IMR-90 (cell line): ENCODE measurements at regions not wholly inside any gene's neighbourhood (a gene's known extent, or its start where the extent isn't known, plus 50 kb on each side); places are given as distances from the start of the nearest gene placed in this dataset.
A peak's percentile ranks its signal among the peaks of the same experiment; 100 is the strongest.
"Not testable (repeated sequence)": the region's sequence is repeated elsewhere in the genome, so short reads cannot be mapped to it uniquely, and the experiment has no call there.

ENCODE experiments used
- ATAC-seq: fragments of 200-7000 bp; cut with Tn5 transposase; 2 replicates; pipeline ENCODE4 v1.9.1; 2020; ENCODE audit warnings: low read depth, mild to moderate bottlenecking, moderate library complexity
- BruUV-seq: library from RNA; stranded (reverse); fragments of 400-500 nt; replicated peaks from 2 replicates; lab custom pipeline; 2021; lab: Mats Ljungman, UMichigan
- CTCF ChIA-PET: fragments of 300-600 bp; formaldehyde crosslinking; extraction: SDS; loops from one replicate; lab custom pipeline; 2021; ENCODE audit warnings: antibody characterized with exemption; lab: Yijun Ruan, JAX
- POLR2A ChIA-PET: fragments of 300-600 bp; sonication (Branson Sonifier 250); formaldehyde crosslinking; loops from one replicate; lab custom pipeline; 2022; ENCODE audit warnings: antibody characterized with exemption; ENCODE audit not compliant: unreplicated experiment; lab: Charles Lee
- DNase-seq: peaks from one replicate; pipeline ENCODE4 v3.0.0; 2013
- H2AFZ ChIP-seq: replicated peaks from 2 replicates; pipeline ENCODE3; 2013; ENCODE audit warnings: low read length, mild to moderate bottlenecking; ENCODE audit not compliant: poor library complexity
- H2AK5ac ChIP-seq: 2 replicates; pipeline ENCODE4 v1.6.1; 2013; ENCODE audit warnings: low read depth, low read length, inconsistent platforms
- H2AK9ac ChIP-seq: replicated peaks from 2 replicates; pipeline ENCODE3; 2013; ENCODE audit warnings: mild to moderate bottlenecking, low read depth, low read length, moderate library complexity; ENCODE audit not compliant: poor library complexity
- H2BK120ac ChIP-seq: 2 replicates; pipeline ENCODE4 v1.6.1; 2013; ENCODE audit warnings: low read depth, low read length, inconsistent platforms
- H2BK15ac ChIP-seq: 3 replicates; pipeline ENCODE4 v1.6.1; 2013; ENCODE audit warnings: low read depth, low read length, inconsistent platforms
- H2BK20ac ChIP-seq: 2 replicates; pipeline ENCODE4 v1.6.1; 2013; ENCODE audit warnings: low read depth, mild to moderate bottlenecking, inconsistent platforms, low read length, moderate library complexity
- H2BK5ac ChIP-seq: 2 replicates; pipeline ENCODE4 v1.6.1; 2013; ENCODE audit warnings: mild to moderate bottlenecking, low read depth, low read length, inconsistent platforms; ENCODE audit not compliant: poor library complexity, severe bottlenecking
- H3K14ac ChIP-seq: replicated peaks from 2 replicates; pipeline ENCODE4 v1.6.1; 2013; ENCODE audit warnings: low read depth, low read length, inconsistent platforms
- H3K18ac ChIP-seq: 2 replicates; pipeline ENCODE4 v1.6.1; 2013; ENCODE audit warnings: low read depth, low read length, control low read depth
- H3K23ac ChIP-seq: 2 replicates; pipeline ENCODE4 v1.6.1; 2013; ENCODE audit warnings: low read depth, low read length, inconsistent platforms
- H3K27ac ChIP-seq: 2 replicates; pipeline ENCODE4 v1.5.1; 2013; ENCODE audit warnings: mild to moderate bottlenecking, control low read depth, low read length; ENCODE audit not compliant: insufficient read depth
- H3K27me3 ChIP-seq: 2 replicates; pipeline ENCODE4 v1.6.1; 2013; ENCODE audit warnings: low read length; ENCODE audit not compliant: control insufficient read depth, insufficient read depth
- H3K36me3 ChIP-seq: 2 replicates; pipeline ENCODE4 v1.6.1; 2013; ENCODE audit warnings: low read length, mixed read lengths; ENCODE audit not compliant: control insufficient read depth, insufficient read depth
- H3K4ac ChIP-seq: 2 replicates; pipeline ENCODE4 v1.6.1; 2013; ENCODE audit warnings: low read depth, low read length, inconsistent platforms
- H3K4me1 ChIP-seq: 2 replicates; pipeline ENCODE4 v1.6.1; 2013; ENCODE audit warnings: low read length, mixed read lengths; ENCODE audit not compliant: control insufficient read depth, insufficient read depth
- H3K4me2 ChIP-seq: 2 replicates; pipeline ENCODE4 v1.6.1; 2013; ENCODE audit warnings: low read depth, mild to moderate bottlenecking, control low read depth, low read length, moderate library complexity
- H3K4me3 ChIP-seq: 2 replicates; pipeline ENCODE4 v1.5.1; 2013; ENCODE audit warnings: low read depth, mild to moderate bottlenecking, control low read depth, low read length, moderate library complexity; ENCODE audit not compliant: insufficient read depth
- H3K56ac ChIP-seq: 2 replicates; pipeline ENCODE4 v1.6.1; 2013; ENCODE audit warnings: low read length, inconsistent platforms; ENCODE audit not compliant: insufficient read depth; ENCODE audit errors: extremely low read depth
- H3K79me1 ChIP-seq, 2 experiments: 2 replicates each; pipeline ENCODE4 v1.6.1; 2013; ENCODE audit warnings: low read length in 2 of 2, inconsistent platforms in 1 of 2, low read depth in 1 of 2
- H3K9ac ChIP-seq: 2 replicates; pipeline ENCODE4 v1.6.1; 2013; ENCODE audit warnings: low read depth, low read length, control low read depth
- H3K9me1 ChIP-seq: 2 replicates; pipeline ENCODE4 v1.6.1; 2013; ENCODE audit warnings: low read length, inconsistent platforms; ENCODE audit not compliant: insufficient read depth
- H3K9me3 ChIP-seq: 2 replicates; pipeline ENCODE4 v1.6.1; 2013; ENCODE audit warnings: low read length; ENCODE audit not compliant: control insufficient read depth, insufficient read depth
- H4K20me1 ChIP-seq: 2 replicates; pipeline ENCODE4 v1.6.1; 2013; ENCODE audit warnings: low read length, inconsistent platforms; ENCODE audit not compliant: insufficient read depth
- H4K5ac ChIP-seq: 2 replicates; pipeline ENCODE4 v1.6.1; 2013; ENCODE audit warnings: mild to moderate bottlenecking, low read depth, low read length, control low read depth
- H4K8ac ChIP-seq, 2 experiments: 2 replicates each; pipeline ENCODE4 v1.6.1; 2013; ENCODE audit warnings: low read depth in 2 of 2, low read length in 2 of 2, control low read depth in 1 of 2, inconsistent platforms in 1 of 2
- H4K91ac ChIP-seq: 2 replicates; pipeline ENCODE4 v1.6.1; 2013; ENCODE audit warnings: low read depth, low read length, inconsistent platforms; ENCODE audit not compliant: insufficient read depth
- WGBS, 2 experiments: methylation state at CpG; one replicate each; pipeline versions ENCODE4 v1.1.5 to v1.1.7; 2013; ENCODE audit warnings: missing lambda C conversion rate in 2 of 2; ENCODE audit not compliant: insufficient read length in 1 of 2; ENCODE audit errors: extremely low coverage in 2 of 2; 5-methylcytosine and 5-hydroxymethylcytosine counted together
- dilution Hi-C: fragments of 300-500 bp; cut with HindIII; formaldehyde crosslinking; loops from one replicate; pipeline ENCODE4 v1.14.3; 2018; ENCODE audit warnings: low sequenced_read_pairs; ENCODE audit not compliant: unreplicated experiment
- in situ Hi-C: fragments of 300-500 bp; cut with MboI; formaldehyde crosslinking; loops from 3 replicates; pipeline ENCODE4 v1.14.3; 2019; ENCODE audit warnings: low sequenced_read_pairs, inconsistent platforms, mixed read lengths
- intact Hi-C: fragments of 100-400 bp; cut with micrococcal nuclease; formaldehyde crosslinking; loops from 2 replicates; pipeline ENCODE4 v1.10.0; 2022

DNA sequence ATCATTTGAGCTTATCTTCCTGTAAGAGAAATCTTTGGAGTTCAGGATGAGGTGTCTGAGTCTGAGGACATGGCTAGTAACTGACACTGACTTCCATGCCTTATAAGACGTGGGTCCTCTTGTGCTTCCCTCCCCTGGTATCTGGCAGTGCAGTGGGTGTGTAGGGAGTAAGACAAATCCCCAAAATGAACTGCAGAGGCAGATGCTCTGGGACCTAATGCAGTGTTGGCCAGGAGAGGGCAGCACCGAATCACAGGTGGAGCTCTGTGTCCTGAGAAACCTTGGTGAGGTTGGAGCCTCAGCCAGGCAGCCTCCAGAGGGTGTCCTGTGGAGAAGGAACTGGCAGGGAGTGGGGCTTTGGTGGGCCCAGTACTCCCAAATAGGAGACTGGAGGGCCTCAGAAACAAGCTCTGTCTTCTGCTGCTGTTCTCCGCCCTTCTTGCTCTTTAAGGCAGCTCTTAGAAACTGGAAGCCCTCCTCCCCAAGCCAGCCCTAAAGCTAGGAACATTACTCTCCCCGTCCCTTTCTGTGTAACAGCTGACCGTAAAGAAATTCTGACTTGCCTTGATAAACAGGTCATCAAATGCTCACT lies 196.8 kb downstream of the CCNG2 start:
- H3K27ac ChIP-seq, POLR2A ChIA-PET, H2BK20ac ChIP-seq, in situ Hi-C loops, H3K79me1 ChIP-seq, H2AK9ac ChIP-seq, H2AK5ac ChIP-seq, H2BK120ac ChIP-seq, intact Hi-C loops, H3K23ac ChIP-seq, H4K20me1 ChIP-seq, H3K18ac ChIP-seq, H3K4me2 ChIP-seq, H3K9ac ChIP-seq, H3K4me3 ChIP-seq, H2BK15ac ChIP-seq, dilution Hi-C loops, H2AFZ ChIP-seq, H3K4ac ChIP-seq, H4K5ac ChIP-seq, BruUV-seq, H2BK5ac ChIP-seq, H3K9me3 ChIP-seq, H3K9me1 ChIP-seq, H3K4me1 ChIP-seq, CTCF ChIA-PET, H4K8ac ChIP-seq, DNase-seq, H3K56ac ChIP-seq, H4K91ac ChIP-seq, H3K27me3 ChIP-seq, H3K36me3 ChIP-seq, H3K14ac ChIP-seq: not testable (repeated sequence)
- ATAC-seq, result peak; percentile 66
- whole genome bisulfite sequencing, 2 experiments, result no CpG with 5 or more reads among the region's 5 CpGs
